ENCODE measurements at regions not wholly inside any gene's neighbourhood (a gene's known extent, or its start where the extent isn't known, plus 50 kb on each side); places are given as distances from the start of the nearest gene placed in this dataset.
A peak's percentile ranks its signal among the peaks of the same experiment; 100 is the strongest.
"Not testable (repeated sequence)": the region's sequence is repeated elsewhere in the genome, so short reads cannot be mapped to it uniquely, and the experiment has no call there.

- ATAC-seq; H3K9ac ChIP-seq (ENCODE audit: insufficient read depth in 1 of 2, low read depth in 2 of 2, low read length in 2 of 2); H3K4me2 ChIP-seq (ENCODE audit: insufficient read depth, low read length); H3K4me3 ChIP-seq; CTCF ChIA-PET (ENCODE audit: low intra/inter-chr PET ratio); H3K4me1 ChIP-seq (replicated peaks in 1 of 2; ENCODE audit: control insufficient read depth in 2 of 2, insufficient read depth in 2 of 2, low read length in 2 of 2); H3K9me3 ChIP-seq (replicated peaks; ENCODE audit: control insufficient read depth, insufficient read depth, low read depth, low read length); H3K9me1 ChIP-seq (ENCODE audit: control insufficient read depth, insufficient read depth, low read length); H3K36me3 ChIP-seq (ENCODE audit: control insufficient read depth, insufficient read depth, low read length); H3K79me2 ChIP-seq (ENCODE audit: control insufficient read depth, insufficient read depth, low read length); H4K20me1 ChIP-seq (replicated peaks; ENCODE audit: control insufficient read depth, insufficient read depth, low read length); H2AFZ ChIP-seq (ENCODE audit: low read depth, low read length); BruUV-seq (replicated peaks); intact Hi-C loops (cut with micrococcal nuclease); H3K27ac ChIP-seq (ENCODE audit: extremely low read depth, low read depth, low read length); in situ Hi-C loops (cut with MboI); FAIRE-seq; DNase-seq (ENCODE audit: extremely low read depth in 1 of 4, low spot score in 3 of 4): not testable (repeated sequence)
- peaks cover 7 to 14% of the 10 kb centered on the region in 2 experiments; a peak in 4 of 5 replicates for H3K27me3 ChIP-seq (ENCODE audit: control insufficient read depth in 2 of 2, insufficient read depth in 2 of 2, low read length in 2 of 2)
- WGBS (ENCODE audit: insufficient coverage, low coverage, missing lambda C conversion rate): 0% methylated on average over 1 of the region's 2 CpGs
- POLR2A ChIA-PET: interaction anchor here (0.6 kb wide), 1 partner anchor 131 kb away, joined by 3 read pairs; no protein-coding TSS in a partner anchor
Measured at GRCh38 chr11:134953417-134953970, 541.5 kb upstream of the B3GAT1 start.

GRCh38 chr11:134951305-134951700 is 539.3 kb upstream of the B3GAT1 start:
- no peak for FAIRE-seq
- intact Hi-C loops (cut with micrococcal nuclease): no loop called here

More at GRCh38 chr11:134951305-134951700, 539.3 kb upstream of the B3GAT1 start:
- Histone ChIP-seq H3K27me3 (ENCODE audit: control insufficient read depth in 2 of 2, insufficient read depth in 2 of 2, low read length in 2 of 2) (no peaks in the 10 kb centered on the region; a peak in 1 of 5 replicates), H3K36me3 (ENCODE audit: control insufficient read depth, insufficient read depth, low read length) (no peaks in the 10 kb centered on the region), H3K27ac (ENCODE audit: extremely low read depth, low read depth, low read length) (no peak overlapping the region), H3K79me2 (ENCODE audit: control insufficient read depth, insufficient read depth, low read length) (no peaks in the 10 kb centered on the region), H3K4me2 (ENCODE audit: insufficient read depth, low read length) (no peak overlapping the region), H3K9ac (ENCODE audit: insufficient read depth in 1 of 2, low read depth in 2 of 2, low read length in 2 of 2) (no peak overlapping the region), H3K9me3 (replicated peaks; ENCODE audit: control insufficient read depth, insufficient read depth, low read depth, low read length) (no peaks in the 10 kb centered on the region), H2AFZ (ENCODE audit: low read depth, low read length) (no peak overlapping the region), H4K20me1 (replicated peaks; ENCODE audit: control insufficient read depth, insufficient read depth, low read length) (no peaks in the 10 kb centered on the region), H3K4me1 (replicated peaks in 1 of 2; ENCODE audit: control insufficient read depth in 2 of 2, insufficient read depth in 2 of 2, low read length in 2 of 2) (no peaks in the 10 kb centered on the region), H3K9me1 (ENCODE audit: control insufficient read depth, insufficient read depth, low read length) (no peaks in the 10 kb centered on the region), H3K4me3 (no peak overlapping the region)
- no peak for DNase-seq (ENCODE audit: extremely low read depth in 1 of 4, low spot score in 3 of 4)
- in situ Hi-C loops (cut with MboI): no loop called here
- 0% methylated on average over 6 of the region's 6 CpGs for WGBS (ENCODE audit: insufficient coverage, low coverage, missing lambda C conversion rate)
- TF ChIP-seq ZNF589 (CRISPR knock-in tag; IDR thresholded peaks at IDR 0.05; ENCODE audit: low read depth): no peak
- 0 out of 2 replicates have a peak, but pooled peaks have one; percentile 47 for TF ChIP-seq ZBTB17 (CRISPR knock-in tag; IDR thresholded peaks at IDR 0.05)
- ChIA-PET CTCF (ENCODE audit: low intra/inter-chr PET ratio) (no interaction called here), POLR2A (interaction anchor here (0.6 to 0.8 kb wide), 2 partner anchors 80 to 482 kb away, joined by 3 to 4 read pairs; no protein-coding TSS in a partner anchor)
- BruUV-seq (replicated peaks): no TSS peak
- ATAC-seq: no peak
